A549 (cell line): ENCODE measurements at regions not wholly inside any gene's neighbourhood (a gene's known extent, or its start where the extent isn't known, plus 50 kb on each side); places are given as distances from the start of the nearest gene placed in this dataset.
A peak's percentile ranks its signal among the peaks of the same experiment; 100 is the strongest.
"Not testable (repeated sequence)": the region's sequence is repeated elsewhere in the genome, so short reads cannot be mapped to it uniquely, and the experiment has no call there.

Source experiments
- ATAC-seq, 2 experiments: fragments of 200-7000 bp in 1 of 2; fragments of >200 bp in 1 of 2; cut with Nextera tagmentation in 1 of 2; cut with Tn5 transposase in 1 of 2; 3 replicates each; pipeline versions ENCODE4 v1.8.0 to v1.9.1; 2018 to 2020; ENCODE audit warnings: mild to moderate bottlenecking in 1 of 2, moderate library complexity in 1 of 2
- CTCF ChIA-PET: fragments of 300-600 bp; sonication (Branson Sonifier 250); formaldehyde crosslinking; extraction: SDS; loops from one replicate; lab custom pipeline; 2021; ENCODE audit warnings: antibody characterized with exemption, inconsistent platforms; lab: Yijun Ruan, JAX
- POLR2A ChIA-PET: fragments of 350-600 bp; formaldehyde crosslinking; extraction: SDS; loops from one replicate; lab custom pipeline; 2021; ENCODE audit warnings: antibody characterized with exemption, inconsistent platforms; lab: Yijun Ruan, JAX
- DNase-seq, 2 experiments: peaks; one replicate each; pipeline versions ENCODE4 v3.0.0 to v3.0.0-alpha.2; 2011 to 2016; ENCODE audit warnings: low read depth in 1 of 2, low spot score in 1 of 2
- FAIRE-seq: peaks from 2 replicates; lab custom pipeline; 2011; peaks lifted over from hg19 to GRCh38; lab: Jason Lieb, UNC
- H3K27ac ChIP-seq, 2 experiments: fragments of >200 bp; sonication (Bioruptor Twin); formaldehyde crosslinking; 3 replicates each; pipeline ENCODE4 v1.5.1; 2016 to 2017
- H3K4me1 ChIP-seq: fragments of >200 bp; sonication (Bioruptor Twin); formaldehyde crosslinking; 3 replicates; pipeline ENCODE4 v1.6.1; 2016
- H3K4me2 ChIP-seq: fragments of >200 bp; sonication (Bioruptor Twin); formaldehyde crosslinking; 3 replicates; pipeline ENCODE4 v1.6.1; 2016
- H3K4me3 ChIP-seq: fragments of >200 bp; sonication (Bioruptor Twin); formaldehyde crosslinking; 3 replicates; pipeline ENCODE4 v1.5.1; 2016
- H3K9me3 ChIP-seq: fragments of >200 bp; sonication (Bioruptor Twin); formaldehyde crosslinking; 3 replicates; pipeline ENCODE4 v1.6.1; 2016
- BHLHE40 ChIP-seq: IDR thresholded peaks from 2 replicates; pipeline ENCODE4 v1.6.1; 2012; ENCODE audit warnings: low read depth, low read length, inconsistent platforms
- CBX2 ChIP-seq: fragments of 200-600 bp; sonication (generic); IDR thresholded peaks from 2 replicates; pipeline ENCODE4 v1.6.1; 2016; ENCODE audit warnings: low read depth, mild to moderate bottlenecking, borderline replicate concordance
- CBX8 ChIP-seq: fragments of 200-600 bp; sonication (generic); IDR thresholded peaks from 2 replicates; pipeline ENCODE4 v1.6.1; 2016
- EHF ChIP-seq: fragments of 250-450 bp; sonication (Bioruptor Pico); IDR thresholded peaks from 2 replicates; pipeline ENCODE4 v1.5.0; 2020; ENCODE audit warnings: mild to moderate bottlenecking
- EP300 ChIP-seq, 2 experiments: fragments of >200 bp; sonication (Bioruptor Twin); formaldehyde crosslinking; IDR thresholded peaks; 2 replicates in 1 of 2; 3 replicates in 1 of 2; pipeline ENCODE4 v1.6.1; 2016 to 2017
- HOXB13 ChIP-seq: fragments of 250-450 bp; sonication (Bioruptor Pico); IDR thresholded peaks from 2 replicates; pipeline ENCODE4 v1.5.0; 2020; ENCODE audit warnings: low read depth, mild to moderate bottlenecking, moderate library complexity
- HOXB5 ChIP-seq: fragments of 250-450 bp; sonication (Bioruptor Pico); IDR thresholded peaks from 2 replicates; pipeline ENCODE4 v1.5.0; 2020; ENCODE audit warnings: mild to moderate bottlenecking, moderate library complexity
- KDM1A ChIP-seq: fragments of 200-600 bp; sonication (generic); IDR thresholded peaks from 2 replicates; pipeline ENCODE4 v1.6.1; 2016; ENCODE audit warnings: low read depth, mild to moderate bottlenecking
- MAFK ChIP-seq: fragments of 450-650 bp; IDR thresholded peaks from 2 replicates; pipeline ENCODE4 v1.6.1; 2014; ENCODE audit not compliant: partially characterized antibody
- MAZ ChIP-seq: fragments of 150-350 bp; IDR thresholded peaks from 2 replicates; pipeline ENCODE4 v1.6.1; 2014; ENCODE audit warnings: antibody characterized with exemption, low read depth, low read length, borderline replicate concordance
- NFE2L2 ChIP-seq: fragments of 150-350 bp; conservative IDR thresholded peaks from 2 replicates; pipeline ENCODE4 v1.6.1; 2014; ENCODE audit warnings: low read length
- NPAS2 ChIP-seq: fragments of 250-450 bp; sonication (Bioruptor Pico); IDR thresholded peaks from 2 replicates; pipeline ENCODE4 v1.8.0; 2022; ENCODE audit warnings: mild to moderate bottlenecking, moderate library complexity, borderline replicate concordance
- POLR2A ChIP-seq: IDR thresholded peaks from 2 replicates; pipeline ENCODE4 v1.6.1; 2012; ENCODE audit warnings: mild to moderate bottlenecking, low read length
- REST ChIP-seq: fragments of 200-600 bp; sonication (generic); IDR thresholded peaks from 2 replicates; pipeline ENCODE4 v1.6.1; 2016; ENCODE audit warnings: antibody characterized with exemption, mild to moderate bottlenecking, moderate library complexity
- RNF2 ChIP-seq: fragments of 200-600 bp; sonication (generic); IDR thresholded peaks from 2 replicates; pipeline ENCODE4 v1.6.1; 2016; ENCODE audit warnings: low read depth, mild to moderate bottlenecking, antibody characterized with exemption, moderate library complexity, borderline replicate concordance
- TFCP2L1 ChIP-seq: fragments of 250-450 bp; sonication (Bioruptor Pico); IDR thresholded peaks from 2 replicates; pipeline ENCODE4 v1.5.0; 2021; ENCODE audit warnings: mild to moderate bottlenecking
- WGBS: methylation state at CpG from one replicate; pipeline ENCODE4 v1.1.6; 2017; ENCODE audit errors: missing lambda C conversion rate; 5-methylcytosine and 5-hydroxymethylcytosine counted together
- TF ChIP-seq, protein P1 (sequence below): IDR thresholded peaks from 2 replicates; pipeline ENCODE4 v1.6.1; 2012

- ChIA-PET CTCF (no interaction called here), POLR2A (no interaction called here)
- Histone ChIP-seq H3K4me3 (no peak overlapping the region), H3K27ac (peak overlapping the region in 1 of 2 experiments; percentile 33; a peak in 2 of 6 replicates), H3K4me2 (no peak overlapping the region; the same call in 2 of the 3 replicates), H3K4me1 (peaks cover 26% of the 10 kb centered on the region), H3K9me3 (no peaks in the 10 kb centered on the region)
- DNase-seq (no peak), FAIRE-seq (no peak), ATAC-seq (no peak)
- TF ChIP-seq MAFK (peak; percentile 55), RNF2 (no peak)
- 80% methylated on average over 9 of the region's 9 CpGs for WGBS
Observed at GRCh38 chr2:64277101-64277849, 133.1 kb upstream of the PELI1 start.

- POLR2A ChIA-PET, DNase-seq, ATAC-seq, FAIRE-seq, H3K9me3 ChIP-seq, H3K4me2 ChIP-seq, H3K27ac ChIP-seq, H3K4me3 ChIP-seq: not testable (repeated sequence)
- WGBS, result no CpG with 5 or more reads among the region's 2 CpGs
- H3K4me1 ChIP-seq, result peaks cover 12% of the 10 kb centered on the region
- CTCF ChIA-PET, result interaction anchor here (1.6 kb wide), 1 partner anchor 207 kb away, joined by 4 read pairs; no protein-coding TSS in a partner anchor
Observed at GRCh38 chr2:64280812-64281211, 136.6 kb upstream of the PELI1 start.

DNA sequence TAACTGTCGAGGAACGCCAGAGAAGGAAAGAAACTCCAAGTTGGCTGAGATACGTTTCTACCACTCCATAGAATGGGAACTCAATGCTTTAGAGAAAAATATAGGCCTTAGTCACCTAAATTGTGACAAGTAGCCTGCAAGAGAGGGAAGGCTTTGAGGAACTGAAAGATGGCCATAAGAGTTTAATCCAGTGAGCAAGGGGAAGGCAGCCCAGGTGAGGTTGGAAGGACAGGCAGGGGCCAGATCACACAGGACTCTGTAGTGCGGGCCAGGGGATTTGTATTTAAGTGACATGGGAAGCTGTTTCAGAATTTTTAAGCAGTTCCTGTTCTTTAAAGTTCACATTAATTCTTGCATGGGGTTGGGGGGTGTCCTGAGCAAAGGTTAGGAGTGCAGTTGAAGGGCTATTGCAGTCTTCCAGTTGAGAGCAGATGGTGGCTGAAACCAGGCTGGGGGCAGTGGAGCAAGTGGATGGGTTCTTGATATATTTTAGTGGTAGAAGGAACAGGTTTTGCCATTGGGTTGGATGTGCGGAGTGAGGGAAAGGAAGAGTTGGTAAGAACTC lies 138.9 kb upstream of the PELI1 start:
- 80% methylated on average over 5 of the region's 5 CpGs for WGBS

More for the DNA sequence above, 138.9 kb upstream of the PELI1 start:
- Histone ChIP-seq H3K4me3 (no peak overlapping the region), H3K27ac (no peak overlapping the region), H3K4me2 (no peak overlapping the region), H3K9me3 (no peaks in the 10 kb centered on the region), H3K4me1 (no peaks in the 10 kb centered on the region)
- DNase-seq, result no peak
- no peak for FAIRE-seq
- ATAC-seq, result no peak
- CTCF ChIA-PET, result no interaction called here
- no peak for TF ChIP-seq CBX8
- TF ChIP-seq KDM1A, result no peak
- TF ChIP-seq, protein P1, sequence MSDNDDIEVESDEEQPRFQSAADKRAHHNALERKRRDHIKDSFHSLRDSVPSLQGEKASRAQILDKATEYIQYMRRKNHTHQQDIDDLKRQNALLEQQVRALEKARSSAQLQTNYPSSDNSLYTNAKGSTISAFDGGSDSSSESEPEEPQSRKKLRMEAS, result no peak
- TF ChIP-seq BHLHE40, result no peak
- TF ChIP-seq NFE2L2, result no peak
- no peak for TF ChIP-seq EHF (CRISPR knock-in tag)
- TF ChIP-seq REST, result no peak
- TF ChIP-seq HOXB5 (CRISPR knock-in tag), result no peak
- TF ChIP-seq POLR2A, result no peak
- TF ChIP-seq CBX2, result no peak
- TF ChIP-seq EP300 (IDR thresholded peaks at IDR 0.05), result no peak
- TF ChIP-seq HOXB13 (CRISPR knock-in tag), result no peak
- no peak for TF ChIP-seq NPAS2 (CRISPR knock-in tag)
- TF ChIP-seq MAZ, result no peak
- TF ChIP-seq TFCP2L1 (CRISPR knock-in tag), result no peak
- POLR2A ChIA-PET, result no interaction called here
